IPS-18a (cell line): ENCODE measurements at regions not wholly inside any gene's neighbourhood (a gene's known extent, or its start where the extent isn't known, plus 50 kb on each side); places are given as distances from the start of the nearest gene placed in this dataset.

Experiments used
- H3K27ac ChIP-seq: one replicate; pipeline ENCODE4 v1.5.1; 2013; ENCODE audit warnings: low read length
- H3K27me3 ChIP-seq: one replicate; pipeline ENCODE4 v1.6.1; 2013; ENCODE audit warnings: mild to moderate bottlenecking, low read length; ENCODE audit not compliant: control insufficient read depth, insufficient read depth
- H3K36me3 ChIP-seq: one replicate; pipeline ENCODE4 v1.6.1; 2013; ENCODE audit warnings: low read depth, low read length; ENCODE audit not compliant: control insufficient read depth
- H3K4me1 ChIP-seq: one replicate; pipeline ENCODE4 v1.6.1; 2013; ENCODE audit warnings: low read depth, low read length; ENCODE audit not compliant: control insufficient read depth
- H3K4me3 ChIP-seq: one replicate; pipeline ENCODE4 v1.5.1; 2013; ENCODE audit warnings: low read length
- H3K9ac ChIP-seq: one replicate; pipeline ENCODE4 v1.6.1; 2013; ENCODE audit warnings: mild to moderate bottlenecking, low read length, moderate library complexity
- H3K9me3 ChIP-seq: one replicate; pipeline ENCODE4 v1.6.1; 2013; ENCODE audit warnings: low read depth, low read length; ENCODE audit not compliant: control insufficient read depth

- H3K27ac ChIP-seq = no peak overlapping the region
- H3K4me3 ChIP-seq = no peak overlapping the region
- no peak overlapping the region for H3K9ac ChIP-seq
- H3K4me1 ChIP-seq = no peaks in the 10 kb centered on the region
- no peaks in the 10 kb centered on the region for H3K9me3 ChIP-seq
- no peaks in the 10 kb centered on the region for H3K27me3 ChIP-seq
- H3K36me3 ChIP-seq = no peaks in the 10 kb centered on the region
These were observed 1620.1 kb downstream of the BRINP3 start for GRCh38 chr1:188857526-188858087.

GRCh38 chr1:188867614-188868013, 1610.0 kb downstream of the BRINP3 start:
- no peak overlapping the region for H3K4me3 ChIP-seq
- no peaks in the 10 kb centered on the region for H3K27me3 ChIP-seq
- H3K9ac ChIP-seq = no peak overlapping the region
- H3K27ac ChIP-seq = no peak overlapping the region
- H3K9me3 ChIP-seq = no peaks in the 10 kb centered on the region
- H3K4me1 ChIP-seq = no peaks in the 10 kb centered on the region
- no peaks in the 10 kb centered on the region for H3K36me3 ChIP-seq

GRCh38 chr1:188871164-188871563, 1606.5 kb downstream of the BRINP3 start:
- Histone ChIP-seq H3K9me3 (no peaks in the 10 kb centered on the region), H3K4me1 (no peaks in the 10 kb centered on the region), H3K36me3 (no peaks in the 10 kb centered on the region), H3K4me3 (no peak overlapping the region), H3K27ac (no peak overlapping the region), H3K27me3 (no peaks in the 10 kb centered on the region), H3K9ac (no peak overlapping the region)

- Histone ChIP-seq H3K9ac (no peak overlapping the region), H3K4me1 (no peaks in the 10 kb centered on the region), H3K4me3 (no peak overlapping the region), H3K27ac (no peak overlapping the region), H3K9me3 (no peaks in the 10 kb centered on the region), H3K27me3 (no peaks in the 10 kb centered on the region), H3K36me3 (no peaks in the 10 kb centered on the region)
These were observed 1605.3 kb downstream of the BRINP3 start for GRCh38 chr1:188872376-188872775.

- no peaks in the 10 kb centered on the region for H3K9me3 ChIP-seq
- peak overlapping the region; percentile 24 for H3K27ac ChIP-seq
- H3K36me3 ChIP-seq = no peaks in the 10 kb centered on the region
- H3K4me1 ChIP-seq = no peaks in the 10 kb centered on the region
- no peak overlapping the region for H3K4me3 ChIP-seq
- H3K9ac ChIP-seq = no peak overlapping the region
- H3K27me3 ChIP-seq = no peaks in the 10 kb centered on the region
These were observed 1600.0 kb downstream of the BRINP3 start for GRCh38 chr1:188877668-188878067.

- H3K27ac ChIP-seq = no peak overlapping the region
- no peaks in the 10 kb centered on the region for H3K9me3 ChIP-seq
- H3K4me1 ChIP-seq = no peaks in the 10 kb centered on the region
- H3K4me3 ChIP-seq = no peak overlapping the region
- no peaks in the 10 kb centered on the region for H3K36me3 ChIP-seq
- no peak overlapping the region for H3K9ac ChIP-seq
- no peaks in the 10 kb centered on the region for H3K27me3 ChIP-seq
These were observed 1589.3 kb downstream of the BRINP3 start for GRCh38 chr1:188888386-188888785.

GRCh38 chr1:188889166-188889565, 1588.5 kb downstream of the BRINP3 start:
- Histone ChIP-seq H3K4me1 (no peaks in the 10 kb centered on the region), H3K4me3 (no peak overlapping the region), H3K36me3 (no peaks in the 10 kb centered on the region), H3K9ac (no peak overlapping the region), H3K27ac (no peak overlapping the region), H3K9me3 (no peaks in the 10 kb centered on the region), H3K27me3 (no peaks in the 10 kb centered on the region)

GRCh38 chr1:188891958-188892357, 1585.7 kb downstream of the BRINP3 start:
- Histone ChIP-seq H3K9me3 (no peaks in the 10 kb centered on the region), H3K9ac (no peak overlapping the region), H3K27ac (no peak overlapping the region), H3K4me1 (no peaks in the 10 kb centered on the region), H3K27me3 (no peaks in the 10 kb centered on the region), H3K36me3 (no peaks in the 10 kb centered on the region), H3K4me3 (no peak overlapping the region)

- Histone ChIP-seq H3K4me3 (no peak overlapping the region), H3K9me3 (no peaks in the 10 kb centered on the region), H3K36me3 (no peaks in the 10 kb centered on the region), H3K9ac (no peak overlapping the region), H3K27me3 (no peaks in the 10 kb centered on the region), H3K27ac (no peak overlapping the region), H3K4me1 (no peaks in the 10 kb centered on the region)
These were observed 1582.1 kb downstream of the BRINP3 start for GRCh38 chr1:188895611-188896010.

- no peak overlapping the region for H3K4me3 ChIP-seq
- H3K27me3 ChIP-seq = no peaks in the 10 kb centered on the region
- no peaks in the 10 kb centered on the region for H3K4me1 ChIP-seq
- H3K9me3 ChIP-seq = no peaks in the 10 kb centered on the region
- H3K36me3 ChIP-seq = no peaks in the 10 kb centered on the region
- no peak overlapping the region for H3K9ac ChIP-seq
- H3K27ac ChIP-seq = no peak overlapping the region
These were observed 1574.4 kb downstream of the BRINP3 start for GRCh38 chr1:188903241-188903640.

- Histone ChIP-seq H3K36me3 (no peaks in the 10 kb centered on the region), H3K9me3 (no peaks in the 10 kb centered on the region), H3K4me1 (no peaks in the 10 kb centered on the region), H3K4me3 (no peak overlapping the region), H3K27me3 (no peaks in the 10 kb centered on the region), H3K9ac (no peak overlapping the region), H3K27ac (no peak overlapping the region)
These were observed 1573.5 kb downstream of the BRINP3 start for GRCh38 chr1:188904201-188904600.

- H3K36me3 ChIP-seq = no peaks in the 10 kb centered on the region
- no peaks in the 10 kb centered on the region for H3K27me3 ChIP-seq
- H3K9me3 ChIP-seq = no peaks in the 10 kb centered on the region
- H3K4me3 ChIP-seq = no peak overlapping the region
- no peaks in the 10 kb centered on the region for H3K4me1 ChIP-seq
- H3K27ac ChIP-seq = no peak overlapping the region
- H3K9ac ChIP-seq = no peak overlapping the region
These were observed 1570.6 kb downstream of the BRINP3 start for GRCh38 chr1:188906921-188907641.
